Fibroblast of mammary gland (primary cell): ENCODE measurements at regions not wholly inside any gene's neighbourhood (a gene's known extent, or its start where the extent isn't known, plus 50 kb on each side); places are given as distances from the start of the nearest gene placed in this dataset.

ENCODE experiments used
- DNase-seq: peaks from one replicate; pipeline ENCODE4 v3.0.0-alpha.2; 2010; ENCODE audit warnings: low read depth
- H3K4me3 ChIP-seq: 2 replicates; pipeline ENCODE4 v1.5.1; 2011; ENCODE audit warnings: low read depth, mild to moderate bottlenecking, low read length, moderate library complexity; ENCODE audit not compliant: control insufficient read depth
- TF ChIP-seq, protein P1 (sequence below): conservative IDR thresholded peaks from 2 replicates; pipeline ENCODE4 v1.5.1; 2011; ENCODE audit warnings: low read depth, low read length, inconsistent platforms; ENCODE audit not compliant: control insufficient read depth, insufficient read depth

DNA sequence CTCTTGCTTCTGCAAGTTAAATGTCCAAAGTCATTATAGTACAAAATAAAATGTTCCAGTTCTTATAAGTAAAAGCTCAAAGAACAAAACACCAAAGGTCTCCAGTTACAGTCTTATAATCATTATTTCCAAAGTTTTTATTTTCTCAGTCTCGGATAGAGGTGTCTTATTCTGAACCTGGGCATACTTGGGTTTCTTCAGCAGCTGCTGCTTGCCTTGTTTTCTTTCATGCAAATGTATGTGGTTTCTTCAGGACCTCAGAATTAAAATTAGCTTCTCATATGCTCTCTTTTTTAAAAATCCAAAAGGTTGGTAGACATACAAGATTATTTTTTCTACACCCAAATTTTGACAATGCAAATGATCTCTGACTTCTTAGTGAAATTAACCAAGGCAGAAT, 383.0 kb downstream of the METTL4 start:
- no peak for DNase-seq
- H3K4me3 ChIP-seq, result no peak overlapping the region
- TF ChIP-seq, protein P1, sequence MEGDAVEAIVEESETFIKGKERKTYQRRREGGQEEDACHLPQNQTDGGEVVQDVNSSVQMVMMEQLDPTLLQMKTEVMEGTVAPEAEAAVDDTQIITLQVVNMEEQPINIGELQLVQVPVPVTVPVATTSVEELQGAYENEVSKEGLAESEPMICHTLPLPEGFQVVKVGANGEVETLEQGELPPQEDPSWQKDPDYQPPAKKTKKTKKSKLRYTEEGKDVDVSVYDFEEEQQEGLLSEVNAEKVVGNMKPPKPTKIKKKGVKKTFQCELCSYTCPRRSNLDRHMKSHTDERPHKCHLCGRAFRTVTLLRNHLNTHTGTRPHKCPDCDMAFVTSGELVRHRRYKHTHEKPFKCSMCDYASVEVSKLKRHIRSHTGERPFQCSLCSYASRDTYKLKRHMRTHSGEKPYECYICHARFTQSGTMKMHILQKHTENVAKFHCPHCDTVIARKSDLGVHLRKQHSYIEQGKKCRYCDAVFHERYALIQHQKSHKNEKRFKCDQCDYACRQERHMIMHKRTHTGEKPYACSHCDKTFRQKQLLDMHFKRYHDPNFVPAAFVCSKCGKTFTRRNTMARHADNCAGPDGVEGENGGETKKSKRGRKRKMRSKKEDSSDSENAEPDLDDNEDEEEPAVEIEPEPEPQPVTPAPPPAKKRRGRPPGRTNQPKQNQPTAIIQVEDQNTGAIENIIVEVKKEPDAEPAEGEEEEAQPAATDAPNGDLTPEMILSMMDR, result no peak

DNA sequence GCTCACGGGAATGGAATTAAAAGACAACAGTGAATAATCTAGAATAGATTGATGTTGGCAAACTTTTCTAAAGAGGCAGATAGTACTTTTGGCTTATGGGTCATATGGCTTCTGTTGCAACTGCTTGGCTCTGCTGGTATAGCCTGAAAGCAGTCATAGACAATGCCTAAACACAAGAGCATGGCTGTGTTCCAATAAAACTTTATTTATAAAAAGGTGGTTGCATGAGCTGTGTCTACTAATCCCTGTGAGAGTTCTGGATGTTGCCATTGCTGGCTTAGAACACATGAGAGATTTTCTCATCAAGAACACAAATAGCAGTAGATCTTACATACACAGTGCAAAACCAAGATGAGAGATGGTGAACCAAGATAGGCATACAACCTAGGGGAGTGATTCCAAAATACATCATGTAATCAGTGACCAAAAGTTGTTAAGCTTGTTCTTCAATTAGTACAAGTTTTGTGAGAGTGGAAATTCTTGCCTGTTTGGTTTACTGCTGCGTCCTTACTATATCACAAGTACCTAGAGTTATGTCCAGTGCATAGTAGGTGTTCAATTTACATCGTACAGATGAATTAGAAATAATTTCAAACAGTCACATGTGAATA, 380.0 kb downstream of the METTL4 start:
- no peak for DNase-seq
- no peak overlapping the region for H3K4me3 ChIP-seq
- TF ChIP-seq, protein P1, result no peak

DNA sequence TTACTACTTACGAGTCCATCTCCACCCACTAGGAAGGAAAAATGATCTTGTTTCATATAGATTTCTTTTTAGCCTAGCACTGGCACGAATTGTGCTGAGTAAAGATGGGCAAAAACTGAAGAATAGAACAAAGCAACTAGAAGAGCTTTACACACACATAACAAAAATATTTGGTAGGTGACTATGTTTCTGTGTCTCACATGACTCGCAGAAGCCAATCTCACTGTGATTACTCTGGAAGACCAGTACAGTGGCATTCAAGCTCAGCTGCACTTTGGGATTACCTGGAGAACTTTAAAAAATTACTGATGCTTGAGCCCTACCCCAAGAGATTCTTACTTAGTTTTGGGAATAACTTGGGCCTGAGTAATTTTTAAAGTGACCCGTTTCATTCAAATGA, 378.7 kb downstream of the METTL4 start:
- TF ChIP-seq, protein P1, result no peak
- no peak for DNase-seq
- H3K4me3 ChIP-seq, result no peak overlapping the region

DNA sequence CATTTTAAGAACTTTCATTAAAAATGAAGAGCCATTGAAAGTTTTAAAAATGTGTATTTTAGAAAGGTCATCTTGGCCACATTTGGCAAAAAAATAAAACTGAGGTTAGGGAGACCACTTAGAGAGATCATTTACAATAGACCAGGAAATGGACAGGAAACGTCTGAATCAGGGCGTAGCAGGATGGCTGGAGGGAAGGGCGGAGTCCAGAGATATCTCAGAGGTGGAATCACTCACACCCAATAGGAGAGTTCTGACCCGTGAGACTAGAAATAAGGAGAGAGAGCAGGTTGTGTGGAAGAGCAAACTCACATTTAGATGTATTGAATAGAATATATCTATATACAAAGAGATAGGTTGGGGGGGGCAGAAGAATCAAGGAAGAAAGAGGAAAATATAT, 373.4 kb downstream of the METTL4 start:
- TF ChIP-seq, protein P1, result no peak
- no peak for DNase-seq

DNA sequence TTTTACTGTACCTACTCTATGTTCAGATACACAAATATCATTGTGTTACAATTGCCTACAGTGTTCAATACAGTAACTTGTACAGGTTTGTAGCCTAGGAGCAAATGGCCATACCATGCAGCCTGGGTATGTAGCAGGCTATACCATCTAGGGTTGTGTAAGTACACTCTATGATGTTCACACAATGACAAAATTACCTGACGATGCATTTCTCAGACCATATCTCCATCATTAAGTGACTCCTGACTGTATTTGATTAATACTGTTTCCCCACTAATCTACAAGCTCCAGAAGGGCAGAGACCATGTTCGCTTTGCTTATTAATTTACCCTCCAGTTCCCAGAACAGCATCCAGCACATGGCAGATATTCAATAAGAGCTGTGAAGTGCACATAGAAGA, 372.2 kb downstream of the METTL4 start:
- no peak overlapping the region for H3K4me3 ChIP-seq
- no peak for DNase-seq
- TF ChIP-seq, protein P1, result no peak

More for the DNA sequence above, 373.4 kb downstream of the METTL4 start:
- H3K4me3 ChIP-seq, result no peak overlapping the region

DNA sequence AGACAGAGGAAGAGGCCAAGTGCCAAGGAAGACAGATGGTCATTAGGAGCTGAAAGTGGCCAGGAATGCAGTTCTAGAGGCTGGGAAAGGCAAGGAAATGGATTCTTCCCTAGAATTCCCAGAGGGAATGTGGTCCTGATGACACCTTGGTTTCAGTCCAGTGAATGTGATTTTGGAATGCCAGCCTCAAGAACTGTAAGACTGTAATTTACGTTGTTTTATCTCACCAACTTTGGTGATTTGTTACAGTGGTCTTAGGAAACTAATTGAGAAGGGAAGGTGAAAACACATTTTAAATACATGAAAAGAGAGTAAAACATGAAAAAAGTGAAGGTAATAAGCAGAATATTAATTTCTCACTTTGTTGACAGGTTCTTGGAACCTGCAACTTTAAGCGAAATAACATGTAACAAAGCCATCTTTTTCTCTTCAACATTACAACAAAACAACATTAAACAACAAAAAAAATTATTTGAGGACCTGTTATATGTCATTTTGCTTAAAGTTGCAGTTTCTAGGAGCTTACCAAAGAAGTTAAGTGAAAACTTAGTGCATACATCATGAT, 370.2 kb downstream of the METTL4 start:
- no peak for DNase-seq
- TF ChIP-seq, protein P1, result no peak
- no peak overlapping the region for H3K4me3 ChIP-seq
